Hepatocyte (in vitro differentiated cells): ENCODE measurements at regions not wholly inside any gene's neighbourhood (a gene's known extent, or its start where the extent isn't known, plus 50 kb on each side); places are given as distances from the start of the nearest gene placed in this dataset.

Source experiments
- DNase-seq: peaks from one replicate; pipeline ENCODE4 v3.0.0-alpha.2; 2016; ENCODE audit warnings: low spot score
- H2AFZ ChIP-seq: fragments of 200-600 bp; sonication (generic); 2 replicates; pipeline ENCODE4 v1.6.0; 2016; ENCODE audit warnings: antibody characterized with exemption, mild to moderate bottlenecking
- H3K27ac ChIP-seq: fragments of 200-600 bp; sonication (generic); 2 replicates; pipeline ENCODE4 v1.5.1; 2016; ENCODE audit warnings: mild to moderate bottlenecking
- H3K27me3 ChIP-seq: fragments of 200-600 bp; sonication (generic); 2 replicates; pipeline ENCODE4 v1.6.1; 2016
- H3K36me3 ChIP-seq: fragments of 200-600 bp; sonication (generic); replicated peaks from 2 replicates; pipeline ENCODE4 v1.5.1; 2016; ENCODE audit warnings: low read depth; ENCODE audit not compliant: insufficient read depth
- H3K4me1 ChIP-seq: fragments of 200-600 bp; sonication (generic); 2 replicates; pipeline ENCODE4 v1.5.1; 2016; ENCODE audit warnings: mild to moderate bottlenecking, moderate library complexity; ENCODE audit not compliant: insufficient read depth
- H3K4me2 ChIP-seq: fragments of 200-600 bp; sonication (generic); 2 replicates; pipeline ENCODE4 v1.6.0; 2016
- H3K4me3 ChIP-seq: fragments of 200-600 bp; sonication (generic); 2 replicates; pipeline ENCODE4 v1.5.1; 2016; ENCODE audit warnings: mild to moderate bottlenecking
- H3K79me2 ChIP-seq: fragments of 200-600 bp; sonication (generic); 2 replicates; pipeline ENCODE4 v1.6.0; 2017; ENCODE audit warnings: mild to moderate bottlenecking
- H3K9me2 ChIP-seq: fragments of 200-600 bp; sonication (generic); replicated peaks from 2 replicates; pipeline ENCODE4 v1.6.0; 2017; ENCODE audit warnings: mild to moderate bottlenecking; ENCODE audit not compliant: insufficient read depth
- H3K9me3 ChIP-seq: fragments of 200-600 bp; sonication (generic); 2 replicates; pipeline ENCODE4 v1.5.1; 2016; ENCODE audit warnings: low read depth, mild to moderate bottlenecking
- H4K20me1 ChIP-seq: fragments of 200-600 bp; sonication (generic); 2 replicates; pipeline ENCODE4 v1.6.0; 2016; ENCODE audit warnings: mild to moderate bottlenecking; ENCODE audit not compliant: insufficient read depth, poor library complexity, severe bottlenecking
- CTCF ChIP-seq: fragments of 200-600 bp; sonication (generic); IDR thresholded peaks from 2 replicates; pipeline ENCODE4 v1.5.1; 2016; ENCODE audit warnings: antibody characterized with exemption, mild to moderate bottlenecking; ENCODE audit not compliant: poor library complexity
- EZH2 ChIP-seq: fragments of 200-600 bp; sonication (generic); IDR thresholded peaks from 2 replicates; pipeline ENCODE4 v1.6.1; 2016; ENCODE audit warnings: antibody characterized with exemption, mild to moderate bottlenecking, borderline replicate concordance
- EZH2phosphoT487 ChIP-seq: fragments of 200-600 bp; sonication (generic); IDR thresholded peaks from one replicate; pipeline ENCODE4 v1.6.1; 2018; ENCODE audit warnings: antibody characterized with exemption, mild to moderate bottlenecking, low read depth, moderate library complexity; ENCODE audit not compliant: unreplicated experiment, severe bottlenecking
- WGBS: methylation state at CpG from one replicate; pipeline ENCODE4 v1.1.6; 2016; ENCODE audit warnings: low lambda C conversion rate; ENCODE audit errors: missing lambda C conversion rate; 5-methylcytosine and 5-hydroxymethylcytosine counted together

GRCh38 chr6:113584767-113585166, 272.4 kb upstream of the MARCKS start:
- H2AFZ ChIP-seq = no peak overlapping the region
- no peaks in the 10 kb centered on the region for H3K36me3 ChIP-seq
- H3K27ac ChIP-seq = no peak overlapping the region
- no peaks in the 10 kb centered on the region for H3K9me2 ChIP-seq
- no peak for DNase-seq
- H3K4me1 ChIP-seq = peaks cover 3% of the 10 kb centered on the region
- TF ChIP-seq EZH2 (no peak), CTCF (no peak), EZH2phosphoT487 (no peak)
- H4K20me1 ChIP-seq = no peaks in the 10 kb centered on the region
- no peaks in the 10 kb centered on the region for H3K27me3 ChIP-seq
- H3K4me2 ChIP-seq = no peak overlapping the region
- no peak overlapping the region for H3K4me3 ChIP-seq
- H3K9me3 ChIP-seq = no peaks in the 10 kb centered on the region
- no peaks in the 10 kb centered on the region for H3K79me2 ChIP-seq
- 79% methylated on average over 4 of the region's 4 CpGs for WGBS

- Histone ChIP-seq H3K4me3 (no peak overlapping the region), H4K20me1 (no peaks in the 10 kb centered on the region), H3K27ac (no peak overlapping the region), H2AFZ (no peak overlapping the region), H3K4me1 (peaks cover 3% of the 10 kb centered on the region), H3K9me2 (no peaks in the 10 kb centered on the region), H3K27me3 (no peaks in the 10 kb centered on the region), H3K79me2 (no peaks in the 10 kb centered on the region), H3K36me3 (no peaks in the 10 kb centered on the region), H3K4me2 (no peak overlapping the region), H3K9me3 (no peaks in the 10 kb centered on the region)
- no peak for TF ChIP-seq EZH2
- TF ChIP-seq CTCF = no peak
- TF ChIP-seq EZH2phosphoT487 = no peak
- DNase-seq = no peak
- WGBS = 91% methylated on average over 2 of the region's 2 CpGs
Measured at GRCh38 chr6:113585246-113585645, 271.9 kb upstream of the MARCKS start.

GRCh38 chr6:113586413-113587077, 270.6 kb upstream of the MARCKS start:
- no peaks in the 10 kb centered on the region for H3K9me2 ChIP-seq
- WGBS = 66% methylated on average over 2 of the region's 2 CpGs
- no peak overlapping the region for H3K27ac ChIP-seq
- no peaks in the 10 kb centered on the region for H3K9me3 ChIP-seq
- no peak for DNase-seq
- no peaks in the 10 kb centered on the region for H4K20me1 ChIP-seq
- H3K4me3 ChIP-seq = no peak overlapping the region
- H3K79me2 ChIP-seq = no peaks in the 10 kb centered on the region
- no peak overlapping the region for H3K4me2 ChIP-seq
- no peak overlapping the region for H2AFZ ChIP-seq
- H3K27me3 ChIP-seq = no peaks in the 10 kb centered on the region
- peaks cover 3% of the 10 kb centered on the region for H3K4me1 ChIP-seq
- H3K36me3 ChIP-seq = no peaks in the 10 kb centered on the region
- TF ChIP-seq EZH2phosphoT487 (no peak), EZH2 (no peak), CTCF (no peak)
